ENCODE measurements at regions not wholly inside any gene's neighbourhood (a gene's known extent, or its start where the extent isn't known, plus 50 kb on each side); places are given as distances from the start of the nearest gene placed in this dataset.
"Not testable (repeated sequence)": the region's sequence is repeated elsewhere in the genome, so short reads cannot be mapped to it uniquely, and the experiment has no call there.

- no peak for DNase-seq (ENCODE audit: low read depth in 2 of 2)
These were observed 1033.6 kb downstream of the CDH8 start for GRCh38 chr16:61002479-61003204.

- no peak for DNase-seq (ENCODE audit: low read depth in 2 of 2)
These were observed 1044.4 kb downstream of the CDH8 start for GRCh38 chr16:60991886-60992285.

GRCh38 chr16:60989592-60989991, 1046.6 kb downstream of the CDH8 start:
- DNase-seq (ENCODE audit: low read depth in 2 of 2): no peak

GRCh38 chr16:60979119-60979518, 1057.1 kb downstream of the CDH8 start:
- no peak for DNase-seq (ENCODE audit: low read depth in 2 of 2)

- no peak for DNase-seq (ENCODE audit: low read depth in 2 of 2)
These were observed 1086.4 kb downstream of the CDH8 start for GRCh38 chr16:60949800-60950199.

GRCh38 chr16:60945225-60945624, 1091.0 kb downstream of the CDH8 start:
- no peak for DNase-seq (ENCODE audit: low read depth in 2 of 2)

GRCh38 chr16:60936189-60936588, 1100.0 kb downstream of the CDH8 start:
- DNase-seq (ENCODE audit: low read depth in 2 of 2): not testable (repeated sequence)

- DNase-seq (ENCODE audit: low read depth in 2 of 2): no peak
These were observed 1103.6 kb downstream of the CDH8 start for GRCh38 chr16:60932600-60932999.

- DNase-seq (ENCODE audit: low read depth in 2 of 2): no peak
These were observed 1105.9 kb downstream of the CDH8 start for GRCh38 chr16:60930291-60930690.

GRCh38 chr16:60922920-60923319, 1113.3 kb downstream of the CDH8 start:
- DNase-seq (ENCODE audit: low read depth in 2 of 2): no peak

- DNase-seq (ENCODE audit: low read depth in 2 of 2): no peak
These were observed 1121.9 kb downstream of the CDH8 start for GRCh38 chr16:60914334-60914733.

GRCh38 chr16:60907645-60908044, 1128.6 kb downstream of the CDH8 start:
- no peak for DNase-seq (ENCODE audit: low read depth in 2 of 2)

- DNase-seq (ENCODE audit: low read depth in 2 of 2): no peak
These were observed 1130.4 kb downstream of the CDH8 start for GRCh38 chr16:60905811-60906210.

GRCh38 chr16:60902114-60902513, 1134.1 kb downstream of the CDH8 start:
- no peak for DNase-seq (ENCODE audit: low read depth in 2 of 2)

- no peak for DNase-seq (ENCODE audit: low read depth in 2 of 2)
These were observed 1153.4 kb downstream of the CDH8 start for GRCh38 chr16:60882816-60883215.

GRCh38 chr16:60852635-60853034, 1183.6 kb downstream of the CDH8 start:
- DNase-seq (ENCODE audit: low read depth in 2 of 2): no peak

- DNase-seq (ENCODE audit: low read depth in 2 of 2): no peak
These were observed 1214.6 kb downstream of the CDH8 start for GRCh38 chr16:60821661-60822060.

- DNase-seq (ENCODE audit: low read depth in 2 of 2): no peak
These were observed 1215.9 kb downstream of the CDH8 start for GRCh38 chr16:60820361-60820760.

GRCh38 chr16:60818465-60818864, 1217.8 kb downstream of the CDH8 start:
- no peak for DNase-seq (ENCODE audit: low read depth in 2 of 2)

- no peak for DNase-seq (ENCODE audit: low read depth in 2 of 2)
These were observed 1219.8 kb downstream of the CDH8 start for GRCh38 chr16:60816461-60816860.

- DNase-seq (ENCODE audit: low read depth in 2 of 2): no peak
These were observed 1220.4 kb downstream of the CDH8 start for GRCh38 chr16:60815865-60816264.

- no peak for DNase-seq (ENCODE audit: low read depth in 2 of 2)
These were observed 1221.2 kb downstream of the CDH8 start for GRCh38 chr16:60815033-60815432.

- DNase-seq (ENCODE audit: low read depth in 2 of 2): no peak
These were observed 1224.6 kb downstream of the CDH8 start for GRCh38 chr16:60811657-60812056.

GRCh38 chr16:60811051-60811608, 1225.1 kb downstream of the CDH8 start:
- DNase-seq (ENCODE audit: low read depth in 2 of 2): no peak
